ENCODE measurements at regions not wholly inside any gene's neighbourhood (a gene's known extent, or its start where the extent isn't known, plus 50 kb on each side); places are given as distances from the start of the nearest gene placed in this dataset.

GRCh38 chr5:156239800-156240199, 87.2 kb upstream of the SGCD start:
- H4K20me1 ChIP-seq (ENCODE audit: insufficient read depth, low read length), result no peaks in the 10 kb centered on the region
- no peak overlapping the region for H3K27ac ChIP-seq (ENCODE audit: insufficient read depth, low read length)
- ChIA-PET CTCF (no interaction called here), POLR2A (ENCODE audit: unreplicated experiment) (no interaction called here)
- H2AK5ac ChIP-seq (ENCODE audit: low read depth, low read length), result no peak overlapping the region
- no peak overlapping the region for H2AK9ac ChIP-seq (replicated peaks; ENCODE audit: low read depth, low read length, poor library complexity)
- no peak overlapping the region for H3K9ac ChIP-seq (ENCODE audit: low read depth, low read length)
- no peak overlapping the region for H4K8ac ChIP-seq (ENCODE audit: low read depth in 2 of 2, low read length in 2 of 2)
- BruUV-seq (replicated peaks), result no TSS peak
- no peak overlapping the region for H2BK5ac ChIP-seq (ENCODE audit: low read depth, low read length, poor library complexity, severe bottlenecking)
- H3K79me1 ChIP-seq (ENCODE audit: low read depth in 1 of 2, low read length in 2 of 2), result no peaks in the 10 kb centered on the region
- dilution Hi-C loops (cut with HindIII; ENCODE audit: low sequenced_read_pairs, unreplicated experiment), result no loop called here
- TF ChIP-seq POLR2A (IDR thresholded peaks at IDR 0.05; ENCODE audit: low read depth, low read length) (no peak), RFX5 (IDR thresholded peaks at IDR 0.05; ENCODE audit: low read depth, low read length) (no peak), USF2 (IDR thresholded peaks at IDR 0.05; ENCODE audit: low read depth, low read length) (no peak), FOS (IDR thresholded peaks at IDR 0.05; ENCODE audit: low read depth, low read length) (no peak), MAFK (IDR thresholded peaks at IDR 0.05; ENCODE audit: low read depth, low read length) (no peak), MAZ (IDR thresholded peaks at IDR 0.05; ENCODE audit: borderline replicate concordance, low read depth, low read length) (no peak), CHD1 (IDR thresholded peaks at IDR 0.05; ENCODE audit: low read depth, low read length) (no peak), SMC3 (IDR thresholded peaks at IDR 0.05; ENCODE audit: low read depth, low read length) (no peak), RAD21 (IDR thresholded peaks at IDR 0.05; ENCODE audit: low read length) (no peak), BHLHE40 (IDR thresholded peaks at IDR 0.05; ENCODE audit: low read depth, low read length) (no peak), NFE2L2 (IDR thresholded peaks at IDR 0.05; ENCODE audit: low read depth, low read length) (no peak), MXI1 (IDR thresholded peaks at IDR 0.05; ENCODE audit: borderline replicate concordance, low read depth, low read length) (no peak), RCOR1 (IDR thresholded peaks at IDR 0.05; ENCODE audit: insufficient replicate concordance, low read length) (no peak), ELK1 (IDR thresholded peaks at IDR 0.05; ENCODE audit: borderline replicate concordance, low read depth, low read length) (no peak)
- no peaks in the 10 kb centered on the region for H3K27me3 ChIP-seq (ENCODE audit: control insufficient read depth, insufficient read depth, low read length)
- H2BK15ac ChIP-seq (ENCODE audit: low read depth, low read length), result no peak overlapping the region
- intact Hi-C loops (cut with micrococcal nuclease), result loop anchor here (10.0 kb wide), 1 partner anchor 515 kb away; no protein-coding TSS in a partner anchor
- H3K4me2 ChIP-seq (ENCODE audit: low read depth, low read length), result no peak overlapping the region
- in situ Hi-C loops (cut with MboI; ENCODE audit: low sequenced_read_pairs), result no loop called here
- H3K4me1 ChIP-seq (ENCODE audit: control insufficient read depth, insufficient read depth, low read length), result no peaks in the 10 kb centered on the region
- H3K4ac ChIP-seq (ENCODE audit: low read depth, low read length), result no peak overlapping the region
- H3K4me3 ChIP-seq (ENCODE audit: insufficient read depth, low read depth, low read length), result no peak overlapping the region
- H3K9me3 ChIP-seq (ENCODE audit: control insufficient read depth, insufficient read depth, low read length), result no peaks in the 10 kb centered on the region
- no peaks in the 10 kb centered on the region for H3K36me3 ChIP-seq (ENCODE audit: control insufficient read depth, insufficient read depth, low read length)
- DNase-seq, result no peak
- no peak overlapping the region for H3K56ac ChIP-seq (ENCODE audit: extremely low read depth, insufficient read depth, low read length)
- H4K5ac ChIP-seq (ENCODE audit: low read depth, low read length), result no peak overlapping the region
- no peak overlapping the region for H4K91ac ChIP-seq (ENCODE audit: insufficient read depth, low read depth, low read length)
- H2AFZ ChIP-seq (replicated peaks; ENCODE audit: low read length, poor library complexity), result no peak overlapping the region
- H3K9me1 ChIP-seq (ENCODE audit: insufficient read depth, low read length), result no peaks in the 10 kb centered on the region
- no peak overlapping the region for H2BK120ac ChIP-seq (ENCODE audit: low read depth, low read length)
- H2BK20ac ChIP-seq (ENCODE audit: low read depth, low read length), result no peak overlapping the region
- ATAC-seq (ENCODE audit: low read depth), result no peak
- H3K23ac ChIP-seq (ENCODE audit: low read depth, low read length), result no peak overlapping the region
- WGBS, 2 experiments (ENCODE audit: extremely low coverage in 2 of 2, insufficient read length in 1 of 2), result 87% methylated on average over 2 of the region's 2 CpGs; no CpG with 5 or more reads in 1 of the 2 experiments
- no peak overlapping the region for H3K18ac ChIP-seq (ENCODE audit: low read depth, low read length)
- H3K14ac ChIP-seq (replicated peaks; ENCODE audit: low read depth, low read length), result no peak overlapping the region
